Endothelial cell of umbilical vein (primary cell): ENCODE measurements at regions not wholly inside any gene's neighbourhood (a gene's known extent, or its start where the extent isn't known, plus 50 kb on each side); places are given as distances from the start of the nearest gene placed in this dataset.

Experiments used
- BruUV-seq: library from RNA; stranded (reverse); fragments of 400-500 nt; replicated peaks from 2 replicates; lab custom pipeline; 2021; lab: Mats Ljungman, UMichigan
- CTCF ChIA-PET: fragments of 300-600, 350-600 bp; sonication (Branson Sonifier 250); formaldehyde crosslinking; loops from one replicate; lab custom pipeline; 2021; ENCODE audit warnings: antibody characterized with exemption, inconsistent platforms; lab: Charles Lee
- POLR2A ChIA-PET: fragments of 300-600, 350-600 bp; sonication (Branson Sonifier 250); formaldehyde crosslinking; loops from one replicate; lab custom pipeline; 2021; ENCODE audit warnings: antibody characterized with exemption, inconsistent platforms; lab: Charles Lee
- DNase-seq: peaks from one replicate; pipeline ENCODE4 v3.0.0-alpha.2; 2011; ENCODE audit warnings: low read depth, low spot score
- FAIRE-seq: peaks from 2 replicates; lab custom pipeline; 2011; peaks lifted over from hg19 to GRCh38; lab: Jason Lieb, UNC
- H2AFZ ChIP-seq: 2 replicates; pipeline ENCODE4 v1.6.0; 2012; ENCODE audit warnings: low read depth, low read length, control low read depth, inconsistent platforms
- H3K27ac ChIP-seq: 2 replicates; pipeline ENCODE4 v1.5.1; 2011; ENCODE audit warnings: low read depth, mild to moderate bottlenecking, control low read depth, low read length, moderate library complexity; ENCODE audit not compliant: insufficient read depth
- H3K27me3 ChIP-seq, 2 experiments: 2 replicates each; pipeline versions ENCODE4 v1.6.0 to v1.6.1; 2011; ENCODE audit warnings: low read length in 2 of 2, mixed read lengths in 1 of 2; ENCODE audit not compliant: control insufficient read depth in 2 of 2, insufficient read depth in 2 of 2
- H3K36me3 ChIP-seq, 2 experiments: 2 replicates in 1 of 2; 3 replicates in 1 of 2; pipeline ENCODE4 v1.5.1; 2011; ENCODE audit warnings: low read length in 2 of 2, mild to moderate bottlenecking in 1 of 2, moderate library complexity in 1 of 2; ENCODE audit not compliant: control insufficient read depth in 2 of 2, insufficient read depth in 2 of 2; ENCODE audit errors: extremely low read depth in 1 of 2
- H3K4me1 ChIP-seq: 3 replicates; pipeline ENCODE4 v1.5.1; 2011; ENCODE audit warnings: mild to moderate bottlenecking, low read length; ENCODE audit not compliant: control insufficient read depth, insufficient read depth; ENCODE audit errors: extremely low read depth
- H3K4me2 ChIP-seq: 2 replicates; pipeline ENCODE4 v1.6.1; 2011; ENCODE audit warnings: low read length, control low read depth, mixed read lengths; ENCODE audit not compliant: insufficient read depth
- H3K4me3 ChIP-seq, 3 experiments: fragments of 200-600 bp in 1 of 3; sonication (generic), shearing (Covaris generic) in 1 of 3; replicated peaks in 1 of 3; 2 replicates each; pipeline ENCODE4 v1.5.1; 2011 to 2016; ENCODE audit warnings: control low read depth in 3 of 3, low read length in 3 of 3, mild to moderate bottlenecking in 2 of 3, inconsistent platforms in 1 of 3, low read depth in 1 of 3, moderate library complexity in 1 of 3; ENCODE audit not compliant: insufficient read depth in 1 of 3
- H3K79me2 ChIP-seq: 2 replicates; pipeline ENCODE4 v1.6.0; 2012; ENCODE audit warnings: low read length, inconsistent platforms; ENCODE audit not compliant: control insufficient read depth, insufficient read depth
- H3K9ac ChIP-seq: replicated peaks from 2 replicates; pipeline ENCODE3; 2011; ENCODE audit warnings: low read length, control low read depth; ENCODE audit not compliant: insufficient read depth; ENCODE audit errors: extremely low read depth
- H3K9me1 ChIP-seq: replicated peaks from 3 replicates; pipeline ENCODE4 v1.6.0; 2011; ENCODE audit warnings: mild to moderate bottlenecking, low read length; ENCODE audit not compliant: control insufficient read depth, insufficient read depth; ENCODE audit errors: extremely low read depth
- H3K9me3 ChIP-seq: replicated peaks from 2 replicates; pipeline ENCODE4 v1.5.1; 2012; ENCODE audit warnings: low read length, inconsistent platforms; ENCODE audit not compliant: control insufficient read depth, insufficient read depth
- H4K20me1 ChIP-seq: replicated peaks from 2 replicates; pipeline ENCODE3; 2011; ENCODE audit warnings: mild to moderate bottlenecking, low read length; ENCODE audit not compliant: control insufficient read depth, insufficient read depth; ENCODE audit errors: extremely low read depth
- CTCF ChIP-seq, 2 donors: IDR thresholded peaks; 1 replicate in 1 of 2; 2 replicates in 1 of 2; pipeline ENCODE4 v1.5.1; 2011; ENCODE audit warnings: low read length in 2 of 2, mild to moderate bottlenecking in 2 of 2, moderate library complexity in 2 of 2, control low read depth in 1 of 2, inconsistent platforms in 1 of 2, low read depth in 1 of 2; ENCODE audit not compliant: insufficient read depth in 1 of 2; ENCODE audit errors: extremely low read depth in 1 of 2
- EZH2 ChIP-seq: IDR thresholded peaks from 2 replicates; pipeline ENCODE4 v1.6.1; 2012; ENCODE audit warnings: borderline replicate concordance, low read depth, mild to moderate bottlenecking, moderate library complexity, low read length, inconsistent platforms; ENCODE audit not compliant: severe bottlenecking
- FOS ChIP-seq: IDR thresholded peaks from 2 replicates; pipeline ENCODE4 v1.6.1; 2011; ENCODE audit warnings: mild to moderate bottlenecking, low read length, moderate library complexity, borderline replicate concordance; ENCODE audit not compliant: insufficient read depth
- GATA2 ChIP-seq: IDR thresholded peaks from 2 replicates; pipeline ENCODE4 v1.7.0; 2011; ENCODE audit warnings: low read depth, mild to moderate bottlenecking, moderate library complexity, mixed read lengths, low read length; ENCODE audit not compliant: insufficient read length, insufficient read depth
- JUN ChIP-seq: IDR thresholded peaks from 2 replicates; pipeline ENCODE4 v1.6.1; 2011; ENCODE audit warnings: borderline replicate concordance, low read depth; ENCODE audit not compliant: insufficient read length, insufficient read depth
- MAX ChIP-seq: IDR thresholded peaks from 2 replicates; pipeline ENCODE4 v1.6.1; 2011; ENCODE audit not compliant: insufficient read depth, insufficient read length
- MYC ChIP-seq: IDR thresholded peaks from one replicate; pipeline ENCODE4 v1.6.1; 2011; ENCODE audit warnings: mild to moderate bottlenecking, low read depth, low read length
- POLR2A ChIP-seq: IDR thresholded peaks from 2 replicates; pipeline ENCODE4 v1.6.1; 2012; ENCODE audit warnings: low read depth, mild to moderate bottlenecking, control low read depth, low read length
- POLR2AphosphoS5 ChIP-seq: IDR thresholded peaks from 2 replicates; pipeline ENCODE4 v1.6.1; 2012; ENCODE audit warnings: low read depth, mild to moderate bottlenecking, control low read depth, low read length, moderate library complexity; ENCODE audit not compliant: insufficient read depth
- dilution Hi-C: fragments of 300-500 bp; cut with MboI; formaldehyde crosslinking; loops from one replicate; pipeline ENCODE4 v1.15.0; 2019; ENCODE audit warnings: low sequenced_read_pairs; ENCODE audit not compliant: extremely low pct_ligation_motif_present
- intact Hi-C: fragments of 100-400 bp; cut with micrococcal nuclease; formaldehyde crosslinking; loops from one replicate; pipeline ENCODE4 v1.10.0; 2022

GRCh38 chr6:169145496-169145895, 108.2 kb downstream of the THBS2 start:
- intact Hi-C loops: no loop called here

More at GRCh38 chr6:169145496-169145895, 108.2 kb downstream of the THBS2 start:
- DNase-seq (no peak), FAIRE-seq (no peak)
- no peaks in the 10 kb centered on the region for H4K20me1 ChIP-seq
- ChIA-PET POLR2A (no interaction called here), CTCF (no interaction called here)
- H3K27ac ChIP-seq: no peak overlapping the region
- H3K36me3 ChIP-seq: no peaks in the 10 kb centered on the region
- no TSS peak for BruUV-seq
- no peak overlapping the region for H2AFZ ChIP-seq
- dilution Hi-C loops: no loop called here
- H3K79me2 ChIP-seq: no peaks in the 10 kb centered on the region
- TF ChIP-seq EZH2 (no peak), MAX (no peak), JUN (no peak), POLR2AphosphoS5 (no peak), MYC (no peak), FOS (no peak), CTCF (IDR thresholded peaks at IDR 0.05; ENCODE audit: extremely low read depth in 1 of 2, insufficient read depth in 1 of 2, low read depth in 1 of 2, low read length in 2 of 2) (no peak), POLR2A (no peak), GATA2 (no peak)
- H3K9ac ChIP-seq: no peak overlapping the region
- no peaks in the 10 kb centered on the region for H3K9me1 ChIP-seq
- H3K4me1 ChIP-seq: no peaks in the 10 kb centered on the region
- no peak overlapping the region for H3K4me2 ChIP-seq
- H3K9me3 ChIP-seq: no peaks in the 10 kb centered on the region
- H3K4me3 ChIP-seq: no peak overlapping the region
- H3K27me3 ChIP-seq: no peaks in the 10 kb centered on the region
